Motor neuron (in vitro differentiated cells): ENCODE measurements at regions not wholly inside any gene's neighbourhood (a gene's known extent, or its start where the extent isn't known, plus 50 kb on each side); places are given as distances from the start of the nearest gene placed in this dataset.

Source experiments
- ATAC-seq, 8 experiments: fragments of 200-7000 bp; cut with Tn5 transposase; replicated peaks in 6 of 8; 2 replicates each; pipeline ENCODE4 v1.8.0; 2021; ENCODE audit warnings: mild to moderate bottlenecking in 8 of 8, moderate library complexity in 8 of 8
- H3K27ac ChIP-seq, 2 donors: fragments of 250-450 bp; sonication (Bioruptor Pico); 2 replicates each; pipeline ENCODE4 v1.9.0; 2021; ENCODE audit warnings: antibody characterized with exemption in 2 of 2, mild to moderate bottlenecking in 2 of 2, moderate library complexity in 1 of 2
- H3K4me1 ChIP-seq, 2 donors: fragments of 250-450 bp; sonication (Bioruptor Pico); replicated peaks in 1 of 2; 2 replicates each; pipeline ENCODE4 v1.6.1; 2021; ENCODE audit warnings: antibody characterized with exemption in 2 of 2, mild to moderate bottlenecking in 2 of 2, moderate library complexity in 1 of 2
- H3K4me3 ChIP-seq, 5 donors: fragments of 250-450 bp; sonication (Bioruptor Pico); 2 replicates each; pipeline ENCODE4 v1.9.0; 2021; ENCODE audit warnings: antibody characterized with exemption in 5 of 5, mild to moderate bottlenecking in 5 of 5, moderate library complexity in 4 of 5
- WGBS, 10 experiments: fragments of 450-650 bp; shearing (Covaris generic); methylation state at CpG; one replicate each; pipeline ENCODE4 v1.0.0; 2022; 5-methylcytosine and 5-hydroxymethylcytosine counted together
- in situ Hi-C, 9 experiments: fragments of 400-800 bp; cut with MboI; loops; one replicate each; pipeline ENCODE4 v1.15.0; 2021; ENCODE audit warnings: low sequenced_read_pairs in 9 of 9, low pct_unique_long_range_greater_than_20kb in 2 of 9; ENCODE audit not compliant: unreplicated experiment in 9 of 9

DNA sequence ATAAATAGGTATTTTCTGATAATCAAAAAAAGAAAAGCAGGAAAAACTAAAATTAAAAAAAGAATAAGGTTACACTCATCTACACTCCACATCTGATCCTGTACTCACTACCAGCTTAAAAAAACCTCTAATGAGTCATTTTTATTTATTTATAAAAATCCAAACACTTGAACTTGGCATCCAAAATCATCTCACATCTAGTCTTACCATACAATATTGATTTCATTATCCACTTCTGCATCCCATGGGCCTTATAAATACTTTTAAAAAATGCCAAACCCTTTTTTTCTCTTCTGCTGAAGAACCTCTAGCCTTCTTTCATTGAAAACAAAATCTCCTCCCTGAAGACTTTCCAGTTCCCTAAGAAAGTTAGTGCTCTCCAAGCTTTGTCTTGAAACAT is 109.7 kb downstream of the TMTC3 start:
- H3K4me3 ChIP-seq = no peak overlapping the region
- H3K27ac ChIP-seq = no peak overlapping the region
- in situ Hi-C loops = no loop called here
- no peaks in the 10 kb centered on the region for H3K4me1 ChIP-seq
- ATAC-seq = no peak

DNA sequence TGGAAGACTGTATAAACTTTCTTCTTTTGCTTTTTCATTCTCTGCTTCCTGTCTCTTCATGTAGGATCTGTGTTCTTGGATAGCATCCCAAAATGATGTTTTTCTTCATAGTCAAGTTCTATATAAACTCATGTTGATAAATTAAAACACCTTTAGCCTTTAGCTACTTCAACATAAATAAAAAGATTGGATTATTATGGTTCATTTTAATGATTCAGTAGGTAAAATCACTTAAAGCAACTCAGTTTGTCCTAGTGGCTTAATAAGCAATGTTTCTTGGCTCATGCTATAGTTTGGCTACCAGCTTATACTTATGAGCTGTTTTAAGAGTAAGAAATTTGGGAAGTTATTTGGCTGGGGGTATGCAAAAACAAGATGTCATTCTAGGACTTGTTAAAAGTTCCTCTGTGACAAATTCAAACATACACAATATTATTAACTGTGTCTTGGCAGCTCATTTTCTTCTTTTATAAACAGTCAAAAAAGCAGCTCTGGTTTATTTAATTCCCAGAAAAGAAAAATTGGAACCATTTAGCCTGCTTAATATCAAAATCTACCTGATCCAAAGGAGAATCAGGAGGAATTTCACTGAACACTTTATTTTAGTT is 111.4 kb downstream of the TMTC3 start:
- no peak overlapping the region for H3K4me3 ChIP-seq
- in situ Hi-C loops = no loop called here
- H3K27ac ChIP-seq = no peak overlapping the region
- ATAC-seq = no peak
- no peaks in the 10 kb centered on the region for H3K4me1 ChIP-seq

DNA sequence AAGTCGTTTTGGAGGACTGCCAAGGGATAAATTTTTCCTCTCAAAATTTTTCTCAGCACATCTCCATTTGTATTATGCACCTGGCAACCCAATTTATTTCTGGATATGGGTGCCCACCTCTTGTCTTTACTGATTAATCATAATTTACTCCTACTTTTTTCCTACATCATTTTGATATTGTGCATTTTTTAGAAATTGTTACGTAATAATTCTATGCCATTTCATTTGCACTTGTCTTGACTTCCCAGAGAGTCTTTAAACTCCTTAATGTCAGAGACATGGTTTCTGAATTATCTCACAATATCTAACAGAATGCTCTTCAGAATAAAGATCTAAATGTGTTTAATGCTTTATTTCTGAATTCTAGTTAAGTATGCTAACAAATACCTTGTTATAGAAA is 113.1 kb downstream of the TMTC3 start:
- H3K27ac ChIP-seq = no peak overlapping the region
- H3K4me3 ChIP-seq = no peak overlapping the region
- 20 to 90% (median 84%) methylated on average over 1 to 2 of the region's 2 CpGs for WGBS, 10 experiments
- in situ Hi-C loops = no loop called here
- no peak for ATAC-seq
- no peaks in the 10 kb centered on the region for H3K4me1 ChIP-seq

DNA sequence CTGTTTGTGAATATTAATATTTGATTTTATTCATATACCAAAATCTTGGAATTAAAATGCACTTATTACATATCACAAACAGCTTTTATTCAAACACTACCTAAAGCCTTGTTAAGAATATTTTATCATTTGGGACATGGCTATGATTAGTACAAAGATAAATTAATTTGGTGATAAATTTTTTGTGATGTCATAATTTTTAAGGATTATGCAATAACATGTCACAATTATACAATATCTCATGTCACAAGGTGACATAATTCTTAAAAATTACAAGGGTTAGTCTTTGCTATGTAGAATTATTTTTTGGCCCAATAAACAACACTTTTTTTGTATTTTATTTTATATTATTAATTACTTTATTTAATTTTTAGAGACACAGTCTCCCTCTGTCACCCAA is 113.7 kb downstream of the TMTC3 start:
- in situ Hi-C loops = no loop called here
- no peak for ATAC-seq
- Histone ChIP-seq H3K27ac (no peak overlapping the region), H3K4me1 (no peaks in the 10 kb centered on the region), H3K4me3 (no peak overlapping the region)

DNA sequence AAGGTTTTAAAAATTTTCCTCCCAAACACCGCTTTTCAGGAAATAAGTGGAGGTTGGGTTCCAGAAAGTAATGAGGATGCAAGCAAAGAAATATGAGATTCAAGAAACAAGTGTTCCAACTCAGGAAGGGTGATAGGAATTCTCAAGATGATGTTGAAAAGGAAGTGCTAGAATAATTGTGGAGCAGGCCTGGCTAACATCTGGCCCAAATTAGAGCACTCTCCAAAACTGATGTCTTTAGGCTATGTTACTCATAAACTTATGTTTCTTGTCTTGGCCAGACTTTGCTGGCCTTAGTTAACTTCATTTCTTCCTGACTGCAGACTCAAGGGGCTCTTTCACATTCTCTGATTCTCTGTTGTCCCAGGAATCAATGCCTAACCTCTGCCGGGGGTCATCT is 116.3 kb downstream of the TMTC3 start:
- 28 to 100% (median 81%) methylated on average over 1 to 2 of the region's 2 CpGs; no CpG with 5 or more reads in 2 of the 10 experiments for WGBS, 10 experiments
- Histone ChIP-seq H3K27ac (no peak overlapping the region), H3K4me1 (no peaks in the 10 kb centered on the region), H3K4me3 (no peak overlapping the region)
- ATAC-seq = peak in 2 of 8 experiments; percentile 37 to 66
- in situ Hi-C loops = no loop called here

GRCh38 chr12:88266806-88267360 is 124.8 kb downstream of the TMTC3 start:
- Histone ChIP-seq H3K27ac (no peak overlapping the region), H3K4me3 (no peak overlapping the region), H3K4me1 (no peaks in the 10 kb centered on the region)
- 33 to 100% (median 70%) methylated on average over 1 to 2 of the region's 2 CpGs; no CpG with 5 or more reads in 4 of the 10 experiments for WGBS, 10 experiments
- no peak for ATAC-seq
- in situ Hi-C loops = no loop called here

DNA sequence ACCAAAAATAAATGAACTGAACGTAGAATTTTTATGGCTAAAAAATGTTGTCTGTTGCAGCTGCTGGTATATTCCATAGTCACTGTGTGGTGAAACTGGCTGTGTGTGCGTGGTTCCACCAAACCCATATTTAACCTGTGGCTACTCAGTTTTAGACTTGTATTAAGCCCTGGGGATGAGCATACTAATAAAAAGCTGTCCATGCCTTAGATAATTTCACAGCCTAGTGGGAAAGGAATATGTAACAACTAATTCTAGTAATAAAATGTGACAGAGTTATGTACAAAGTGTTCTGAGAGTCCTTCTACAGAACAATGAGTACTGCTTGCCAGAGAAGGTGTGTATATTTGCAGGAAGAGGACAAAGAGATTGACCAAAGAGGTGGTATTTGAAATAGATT is 125.5 kb downstream of the TMTC3 start:
- Histone ChIP-seq H3K4me3 (no peak overlapping the region), H3K4me1 (no peaks in the 10 kb centered on the region), H3K27ac (no peak overlapping the region)
- no peak for ATAC-seq
- in situ Hi-C loops = no loop called here
- WGBS, 10 experiments = 57 to 100% (median 92%) methylated on average over 1 to 2 of the region's 2 CpGs; no CpG with 5 or more reads in 3 of the 10 experiments

- ATAC-seq = peak in 1 of 8 experiments; percentile 62
- 60 to 100% (median 88%) methylated on average over 1 to 3 of the region's 4 CpGs; no CpG with 5 or more reads in 4 of the 10 experiments for WGBS, 10 experiments
- no peak overlapping the region for H3K4me3 ChIP-seq
- H3K27ac ChIP-seq = no peak overlapping the region
- in situ Hi-C loops = no loop called here
- H3K4me1 ChIP-seq = no peaks in the 10 kb centered on the region
Measured at GRCh38 chr12:88272456-88272855, 130.3 kb downstream of the TMTC3 start.

DNA sequence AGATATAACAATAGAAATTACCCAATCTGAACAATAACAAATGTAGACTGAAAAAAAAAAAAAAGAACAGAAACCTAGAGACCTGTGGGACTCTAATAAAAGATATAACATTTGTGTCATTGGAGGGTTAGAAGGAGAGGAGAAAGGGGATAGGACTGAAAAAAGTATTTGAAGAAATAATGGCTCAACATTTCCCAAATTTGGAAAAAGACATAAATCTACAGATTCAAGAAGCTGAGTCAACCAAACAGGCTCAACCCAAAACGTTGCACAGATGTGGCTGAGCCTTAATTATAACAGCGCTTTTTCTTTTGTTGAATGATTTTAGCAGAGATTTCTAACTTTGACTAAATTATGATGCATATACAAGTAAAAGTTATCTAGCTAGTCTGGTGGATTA is 131.3 kb downstream of the TMTC3 start:
- in situ Hi-C loops = no loop called here
- ATAC-seq = no peak
- Histone ChIP-seq H3K27ac (no peak overlapping the region), H3K4me1 (no peaks in the 10 kb centered on the region), H3K4me3 (no peak overlapping the region)
- WGBS, 10 experiments = 22 to 100% (median 80%) methylated on average over 1 to 2 of the region's 2 CpGs

GRCh38 chr12:88273875-88274274 is 131.8 kb downstream of the TMTC3 start:
- in situ Hi-C loops = no loop called here
- Histone ChIP-seq H3K4me3 (no peak overlapping the region), H3K4me1 (no peaks in the 10 kb centered on the region), H3K27ac (no peak overlapping the region)
- 0 to 80% (median 57%) methylated on average over 1 to 2 of the region's 2 CpGs; no CpG with 5 or more reads in 1 of the 10 experiments for WGBS, 10 experiments
- no peak for ATAC-seq

DNA sequence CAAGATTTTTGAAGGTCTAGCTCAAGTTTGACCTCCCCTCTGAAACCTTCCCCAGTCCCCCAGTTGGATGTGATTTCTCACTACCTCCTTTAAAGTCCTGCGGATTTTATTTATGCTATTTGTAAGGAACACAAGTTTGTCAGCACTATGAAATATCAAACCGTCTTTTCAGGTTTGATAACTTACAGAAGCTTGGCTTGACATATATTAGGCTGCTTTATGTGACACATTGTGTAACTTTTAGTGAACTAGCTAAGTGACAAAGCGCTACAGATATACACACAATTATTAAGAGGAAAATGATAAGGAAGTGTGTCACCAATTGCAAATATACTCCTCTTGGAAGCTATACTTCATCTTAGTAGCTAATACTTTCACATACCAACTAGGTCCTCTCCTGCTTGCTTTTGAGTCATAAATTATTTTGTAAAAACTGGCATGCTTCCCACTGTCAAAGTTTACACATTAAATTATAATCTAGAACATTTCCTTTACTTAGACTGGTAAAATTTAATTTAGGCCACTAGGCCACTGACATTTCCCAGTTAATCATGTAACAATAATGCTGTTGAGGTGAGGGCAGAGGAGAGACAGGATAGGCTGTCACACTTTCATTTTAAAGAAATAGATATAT is 149.5 kb downstream of the TMTC3 start:
- in situ Hi-C loops = no loop called here
- Histone ChIP-seq H3K4me1 (no peaks in the 10 kb centered on the region), H3K4me3 (no peak overlapping the region), H3K27ac (no peak overlapping the region)
- WGBS, 10 experiments = 89 to 100% (median 100%) methylated on average over 2 to 3 of the region's 3 CpGs; no CpG with 5 or more reads in 3 of the 10 experiments
- no peak for ATAC-seq

- in situ Hi-C loops = no loop called here
- no peak for ATAC-seq
- no peak overlapping the region for H3K27ac ChIP-seq
- H3K4me1 ChIP-seq = peaks cover 0 to 4% of the 10 kb centered on the region in 2 donors
- H3K4me3 ChIP-seq = no peak overlapping the region
Measured at GRCh38 chr12:88298014-88298682, 156.0 kb downstream of the TMTC3 start.

DNA sequence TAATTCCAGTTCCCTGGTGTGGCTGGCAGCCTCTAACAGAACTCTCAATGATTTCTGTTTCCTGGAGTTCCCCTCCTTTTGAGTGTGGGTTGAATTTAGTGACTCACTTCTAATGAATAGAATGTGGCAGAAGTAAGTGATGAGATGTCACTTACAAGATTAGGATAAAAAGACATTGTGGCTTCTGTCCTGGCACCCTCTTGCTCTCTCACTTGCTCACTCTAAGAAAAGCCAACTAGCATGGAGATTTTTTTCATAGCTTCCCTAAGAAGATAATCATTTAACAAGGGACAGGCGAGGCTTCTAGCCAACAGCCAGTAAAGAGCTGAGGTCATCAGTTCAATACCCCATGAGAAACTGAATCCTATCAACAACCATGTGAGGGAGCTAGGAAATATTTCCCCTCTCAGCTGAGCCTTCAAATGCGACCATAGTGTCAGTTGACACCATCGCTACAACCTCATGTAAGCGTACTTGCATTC is 156.7 kb downstream of the TMTC3 start:
- in situ Hi-C loops = no loop called here
- WGBS, 10 experiments = 63 to 100% (median 74%) methylated on average over 1 to 4 of the region's 4 CpGs; no CpG with 5 or more reads in 5 of the 10 experiments
- peak in 5 of 8 experiments; percentile 17 to 66 (median 49) for ATAC-seq

More for the DNA sequence above, 156.7 kb downstream of the TMTC3 start:
- Histone ChIP-seq H3K4me3 (no peak overlapping the region), H3K27ac (no peak overlapping the region), H3K4me1 (peaks cover 0 to 4% of the 10 kb centered on the region in 2 donors)
